ENCODE measurements at regions not wholly inside any gene's neighbourhood (a gene's known extent, or its start where the extent isn't known, plus 50 kb on each side); places are given as distances from the start of the nearest gene placed in this dataset.

DNA sequence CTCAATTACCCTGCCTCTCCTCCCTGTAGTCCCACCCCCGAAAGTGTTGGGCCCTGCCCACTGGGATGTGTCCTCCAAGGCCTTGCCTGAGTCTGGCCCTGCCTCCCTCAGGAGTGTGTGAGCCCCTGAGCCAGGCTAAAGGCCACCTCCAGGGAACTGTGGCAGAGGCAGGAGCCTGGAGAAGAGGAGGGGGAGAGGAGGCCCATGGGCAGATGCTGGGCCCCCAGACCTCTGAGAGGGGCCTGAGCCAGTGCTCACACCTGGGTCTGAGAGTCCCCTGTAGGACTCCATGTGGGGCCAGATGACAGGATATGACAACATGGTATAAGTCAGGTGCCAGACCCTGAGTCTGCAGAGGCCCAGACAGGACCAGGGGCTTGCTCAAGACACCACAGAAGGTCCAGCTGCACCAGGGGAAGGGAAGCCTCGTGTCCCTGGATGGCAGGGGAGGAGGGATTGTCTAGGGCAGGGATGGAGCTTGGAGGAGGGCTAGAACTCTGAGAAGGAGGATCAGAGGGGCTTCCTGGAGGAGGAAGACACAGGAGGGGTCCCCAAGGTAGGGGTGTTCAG, 217.9 kb downstream of the TBC1D2B start:
- Mint-ChIP-seq H3K4me3 (no peak overlapping the region), H3K36me3 (no peaks in the 10 kb centered on the region), H3K9me3 (no peaks in the 10 kb centered on the region), H3K27ac (no peak overlapping the region), H3K27me3 (peaks cover 11% of the 10 kb centered on the region), H3K4me1 (peaks cover 2% of the 10 kb centered on the region)
- no peak for DNase-seq (ENCODE audit: low spot score in 2 of 2)
- no peak for ATAC-seq (ENCODE audit: low read depth)

GRCh38 chr15:77858792-77859490, 218.6 kb downstream of the TBC1D2B start:
- Mint-ChIP-seq H3K27me3 (peaks cover 11% of the 10 kb centered on the region), H3K4me1 (peaks cover 2% of the 10 kb centered on the region), H3K36me3 (no peaks in the 10 kb centered on the region), H3K9me3 (no peaks in the 10 kb centered on the region), H3K4me3 (no peak overlapping the region), H3K27ac (no peak overlapping the region)
- DNase-seq (ENCODE audit: low spot score in 2 of 2) (no peak), ATAC-seq (ENCODE audit: low read depth) (no peak)

DNA sequence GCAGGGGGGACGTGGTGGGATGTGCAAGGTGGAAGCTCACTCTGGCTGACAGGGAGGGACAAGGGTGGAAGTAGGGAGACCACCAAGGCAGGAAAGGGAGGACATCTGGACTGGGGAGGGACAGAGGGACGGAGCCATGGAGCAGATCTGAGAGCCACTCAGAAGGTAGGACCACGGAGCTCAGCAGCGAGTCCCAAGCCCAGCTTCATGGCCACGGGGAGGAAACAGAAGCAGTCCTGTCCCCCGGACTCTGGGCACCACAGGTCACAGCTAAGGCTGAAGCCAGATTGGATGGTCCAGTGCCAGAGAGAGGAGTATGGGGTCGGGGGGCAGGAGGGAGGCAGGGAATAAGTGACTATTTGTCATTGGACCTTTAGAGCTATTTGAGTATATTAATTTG, 220.1 kb downstream of the TBC1D2B start:
- Mint-ChIP-seq H3K9me3 (no peaks in the 10 kb centered on the region), H3K27ac (no peak overlapping the region), H3K27me3 (peaks cover 5% of the 10 kb centered on the region), H3K36me3 (no peaks in the 10 kb centered on the region), H3K4me3 (no peak overlapping the region), H3K4me1 (peaks cover 2% of the 10 kb centered on the region)
- DNase-seq (ENCODE audit: low spot score in 2 of 2): no peak
- no peak for ATAC-seq (ENCODE audit: low read depth)

- no peak overlapping the region for H3K4me3 Mint-ChIP-seq
- H3K4me1 Mint-ChIP-seq: peaks cover 2% of the 10 kb centered on the region
- H3K9me3 Mint-ChIP-seq: no peaks in the 10 kb centered on the region
- H3K27ac Mint-ChIP-seq: no peak overlapping the region
- H3K36me3 Mint-ChIP-seq: no peaks in the 10 kb centered on the region
- peaks cover 9% of the 10 kb centered on the region for H3K27me3 Mint-ChIP-seq
- ATAC-seq (ENCODE audit: low read depth): no peak
- DNase-seq (ENCODE audit: low spot score in 2 of 2): no peak
These were observed 220.7 kb downstream of the TBC1D2B start for GRCh38 chr15:77856705-77857346.

GRCh38 chr15:77855871-77856270, 221.6 kb downstream of the TBC1D2B start:
- Mint-ChIP-seq H3K27me3 (peaks cover 11% of the 10 kb centered on the region), H3K9me3 (no peaks in the 10 kb centered on the region), H3K36me3 (no peaks in the 10 kb centered on the region), H3K27ac (no peak overlapping the region), H3K4me1 (peaks cover 2% of the 10 kb centered on the region), H3K4me3 (no peak overlapping the region)
- ATAC-seq (ENCODE audit: low read depth): no peak
- DNase-seq (ENCODE audit: low spot score in 2 of 2): no peak

- Mint-ChIP-seq H3K27me3 (peaks cover 12% of the 10 kb centered on the region), H3K27ac (no peak overlapping the region), H3K4me3 (no peak overlapping the region), H3K9me3 (peaks cover 2% of the 10 kb centered on the region), H3K36me3 (peaks cover under 1% of the 10 kb centered on the region), H3K4me1 (peaks cover 2% of the 10 kb centered on the region)
- DNase-seq (ENCODE audit: low spot score in 2 of 2): no peak
- ATAC-seq (ENCODE audit: low read depth): no peak
These were observed 222.3 kb upstream of the LINGO1 start for GRCh38 chr15:77854980-77855379.

GRCh38 chr15:77853910-77854309, 221.2 kb upstream of the LINGO1 start:
- Mint-ChIP-seq H3K27me3 (peaks cover 15% of the 10 kb centered on the region), H3K36me3 (peaks cover 2% of the 10 kb centered on the region), H3K9me3 (peaks cover 4% of the 10 kb centered on the region), H3K4me3 (no peak overlapping the region), H3K27ac (no peak overlapping the region), H3K4me1 (peaks cover 1% of the 10 kb centered on the region)
- ATAC-seq (ENCODE audit: low read depth): no peak
- DNase-seq (ENCODE audit: low spot score in 2 of 2): no peak

DNA sequence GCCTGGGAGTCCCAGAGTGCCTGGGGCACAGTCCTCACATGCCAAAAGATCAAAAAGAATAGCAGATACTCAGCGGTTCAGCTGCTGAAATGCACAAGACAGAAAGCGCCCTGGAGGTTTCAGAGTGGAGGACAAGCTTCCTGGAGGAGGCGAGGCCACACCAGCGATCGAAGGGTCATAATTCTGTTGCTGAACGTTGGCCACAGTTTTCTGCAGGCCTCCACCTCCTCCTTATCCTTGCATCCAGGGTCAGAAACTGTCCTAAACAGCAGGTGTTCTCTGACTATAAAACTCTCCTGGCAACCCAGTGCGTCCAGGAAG, 220.3 kb upstream of the LINGO1 start:
- ATAC-seq (ENCODE audit: low read depth) (no peak), DNase-seq (ENCODE audit: low spot score in 2 of 2) (no peak)
- H3K27ac Mint-ChIP-seq: no peak overlapping the region
- no peaks in the 10 kb centered on the region for H3K4me1 Mint-ChIP-seq
- no peak overlapping the region for H3K4me3 Mint-ChIP-seq
- H3K36me3 Mint-ChIP-seq: peaks cover 2% of the 10 kb centered on the region
- H3K9me3 Mint-ChIP-seq: peaks cover 4% of the 10 kb centered on the region
- peaks cover 18% of the 10 kb centered on the region for H3K27me3 Mint-ChIP-seq

DNA sequence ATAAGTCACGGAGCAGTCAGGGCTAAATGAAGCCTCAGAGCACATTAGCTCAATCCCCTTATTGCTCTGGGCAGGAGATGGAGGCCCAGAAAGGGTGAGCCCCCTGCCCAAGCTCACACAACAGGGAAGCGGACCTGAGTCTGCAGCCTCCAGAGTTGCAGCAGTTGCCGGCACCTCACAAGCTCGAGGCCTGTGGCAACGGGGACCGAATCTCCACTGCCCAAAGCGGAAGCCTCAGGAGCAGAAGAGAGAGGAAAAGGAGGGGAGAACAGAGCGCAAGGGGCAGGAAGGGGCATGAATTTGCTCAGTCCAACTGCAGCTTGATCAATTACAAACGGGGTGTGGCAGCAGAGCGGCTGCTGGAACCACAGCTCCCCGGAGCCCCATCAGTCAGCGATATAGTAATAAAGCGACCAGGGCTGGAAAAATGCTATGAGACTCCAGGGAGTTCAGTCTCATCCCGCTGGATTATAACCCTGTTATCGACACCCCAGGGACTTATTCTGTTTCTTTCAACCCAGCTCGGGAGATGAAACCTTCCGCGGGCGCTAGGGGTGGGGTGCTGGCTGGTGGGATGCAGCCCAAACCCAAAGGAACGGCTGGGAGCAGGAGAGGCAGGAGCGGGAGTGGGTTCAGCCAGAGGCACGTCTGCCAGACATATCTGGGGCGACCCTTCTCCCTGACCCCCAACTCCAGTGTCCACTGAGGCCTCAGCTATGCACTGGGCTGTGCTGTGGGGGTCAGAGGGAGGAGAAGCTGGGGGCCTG, 219.7 kb upstream of the LINGO1 start:
- Mint-ChIP-seq H3K9me3 (peaks cover 4% of the 10 kb centered on the region), H3K27me3 (peaks cover 19% of the 10 kb centered on the region), H3K27ac (no peak overlapping the region), H3K4me3 (no peak overlapping the region), H3K36me3 (peaks cover 3% of the 10 kb centered on the region), H3K4me1 (no peaks in the 10 kb centered on the region)
- DNase-seq (ENCODE audit: low spot score in 2 of 2): no peak
- ATAC-seq (ENCODE audit: low read depth): no peak

DNA sequence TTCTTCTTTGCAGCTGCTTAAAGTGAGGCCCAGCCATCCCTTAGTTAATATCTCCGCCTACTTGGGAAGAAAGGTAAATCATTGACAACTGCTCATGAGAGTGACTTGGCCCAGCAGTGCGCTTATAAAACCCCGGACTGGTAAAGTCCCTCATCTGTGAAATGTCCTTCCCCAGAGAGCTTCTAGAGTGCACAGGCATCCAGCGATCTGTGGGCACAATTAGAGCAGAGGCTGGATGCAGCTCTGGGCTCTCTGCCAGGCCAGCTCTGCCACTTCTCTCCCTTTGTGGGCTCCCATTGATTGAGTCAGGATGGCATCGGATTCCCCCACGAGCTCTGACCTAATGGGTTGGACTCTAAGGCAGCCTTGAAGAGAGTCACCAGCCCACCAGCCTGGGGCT, 219.0 kb upstream of the LINGO1 start:
- peaks cover 22% of the 10 kb centered on the region for H3K27me3 Mint-ChIP-seq
- H3K9me3 Mint-ChIP-seq: peaks cover 5% of the 10 kb centered on the region
- no peak for DNase-seq (ENCODE audit: low spot score in 2 of 2)
- peaks cover 5% of the 10 kb centered on the region for H3K36me3 Mint-ChIP-seq
- no peak for ATAC-seq (ENCODE audit: low read depth)
- H3K27ac Mint-ChIP-seq: no peak overlapping the region
- no peaks in the 10 kb centered on the region for H3K4me1 Mint-ChIP-seq
- H3K4me3 Mint-ChIP-seq: no peak overlapping the region

GRCh38 chr15:77851086-77851485, 218.4 kb upstream of the LINGO1 start:
- H3K27me3 Mint-ChIP-seq: peaks cover 22% of the 10 kb centered on the region
- H3K4me3 Mint-ChIP-seq: no peak overlapping the region
- H3K36me3 Mint-ChIP-seq: peaks cover 6% of the 10 kb centered on the region
- H3K9me3 Mint-ChIP-seq: peaks cover 5% of the 10 kb centered on the region
- ATAC-seq (ENCODE audit: low read depth): no peak
- DNase-seq (ENCODE audit: low spot score in 2 of 2): no peak
- H3K27ac Mint-ChIP-seq: no peak overlapping the region
- no peaks in the 10 kb centered on the region for H3K4me1 Mint-ChIP-seq

DNA sequence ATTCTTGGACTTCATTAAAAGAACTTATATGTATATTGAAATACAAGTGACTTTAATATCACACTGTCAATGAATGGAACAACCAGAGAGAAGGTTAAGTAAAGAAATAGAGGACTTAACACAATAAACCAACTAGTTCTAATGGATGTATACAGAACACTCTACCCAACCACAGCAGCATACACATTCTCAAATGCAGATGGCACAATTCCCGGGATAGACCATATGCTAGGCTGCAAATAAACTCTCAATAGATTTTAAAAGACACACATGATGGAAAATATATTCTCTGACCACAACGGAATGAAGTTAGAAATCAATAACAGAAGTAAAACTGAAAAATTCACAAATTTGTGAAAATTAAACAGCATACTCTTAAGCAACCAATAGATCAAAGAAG, 214.3 kb upstream of the LINGO1 start:
- Mint-ChIP-seq H3K4me3 (no peak overlapping the region), H3K27me3 (peaks cover 19% of the 10 kb centered on the region), H3K27ac (no peak overlapping the region), H3K9me3 (peaks cover 12% of the 10 kb centered on the region), H3K4me1 (no peaks in the 10 kb centered on the region), H3K36me3 (peaks cover 6% of the 10 kb centered on the region)
- DNase-seq (ENCODE audit: low spot score in 2 of 2) (no peak), ATAC-seq (ENCODE audit: low read depth) (no peak)

GRCh38 chr15:77846360-77846759, 213.6 kb upstream of the LINGO1 start:
- Mint-ChIP-seq H3K36me3 (peaks cover 6% of the 10 kb centered on the region), H3K4me1 (no peaks in the 10 kb centered on the region), H3K9me3 (peaks cover 12% of the 10 kb centered on the region), H3K27me3 (peaks cover 16% of the 10 kb centered on the region), H3K4me3 (no peak overlapping the region), H3K27ac (no peak overlapping the region)
- DNase-seq (ENCODE audit: low spot score in 2 of 2): no peak
- ATAC-seq (ENCODE audit: low read depth): no peak

- Mint-ChIP-seq H3K36me3 (peaks cover 5% of the 10 kb centered on the region), H3K4me1 (no peaks in the 10 kb centered on the region), H3K27ac (no peak overlapping the region), H3K9me3 (peaks cover 9% of the 10 kb centered on the region), H3K27me3 (peaks cover 18% of the 10 kb centered on the region), H3K4me3 (no peak overlapping the region)
- DNase-seq (ENCODE audit: low spot score in 2 of 2) (no peak), ATAC-seq (ENCODE audit: low read depth) (no peak)
These were observed 212.2 kb upstream of the LINGO1 start for GRCh38 chr15:77844798-77845446.
